K562 (cell line): ENCODE measurements at regions not wholly inside any gene's neighbourhood (a gene's known extent, or its start where the extent isn't known, plus 50 kb on each side); places are given as distances from the start of the nearest gene placed in this dataset.
A peak's percentile ranks its signal among the peaks of the same experiment; 100 is the strongest.

Experiments
- CBFA2T2 ChIP-seq: fragments of 450-650 bp; conservative IDR thresholded peaks from 2 replicates; pipeline ENCODE4 v1.6.1; 2017; ENCODE audit warnings: mild to moderate bottlenecking
- CTBP1 ChIP-seq: fragments of 450-650 bp; IDR thresholded peaks from 2 replicates; pipeline ENCODE4 v1.6.1; 2016; ENCODE audit warnings: borderline replicate concordance
- ETV5 ChIP-seq: sonication (generic); formaldehyde crosslinking; IDR thresholded peaks from 2 replicates; pipeline ENCODE4 v1.4.0; 2020; ENCODE audit warnings: low read depth, mild to moderate bottlenecking, missing genetic modification reagents
- FOXA3 ChIP-seq, 2 experiments: fragments of 450-650 bp in 1 of 2; sonication (generic) in 1 of 2; formaldehyde crosslinking; IDR thresholded peaks in 1 of 2; conservative IDR thresholded peaks in 1 of 2; 2 replicates each; pipeline versions ENCODE4 v1.4.0 to v1.8.0; 2020 to 2022; ENCODE audit warnings: mild to moderate bottlenecking in 2 of 2, missing genetic modification reagents in 1 of 2
- GATAD2B ChIP-seq: fragments of 450-650 bp; IDR thresholded peaks from 2 replicates; pipeline ENCODE4 v1.6.1; 2017; ENCODE audit warnings: mild to moderate bottlenecking, borderline replicate concordance
- HDAC1 ChIP-seq, 2 experiments: fragments of 450-650 bp; IDR thresholded peaks; 2 replicates each; pipeline ENCODE4 v1.6.1; 2016 to 2017; ENCODE audit warnings: inconsistent platforms in 1 of 2, mild to moderate bottlenecking in 1 of 2, moderate library complexity in 1 of 2
- HEY1 ChIP-seq: fragments of 250-450 bp; sonication (Bioruptor Pico); IDR thresholded peaks from 2 replicates; pipeline ENCODE4 v1.5.0; 2020; ENCODE audit warnings: mild to moderate bottlenecking, moderate library complexity, borderline replicate concordance
- MAZ ChIP-seq, 2 experiments: fragments of 450-650 bp in 1 of 2; sonication (generic) in 1 of 2; formaldehyde crosslinking; IDR thresholded peaks in 1 of 2; conservative IDR thresholded peaks in 1 of 2; 2 replicates each; pipeline versions ENCODE4 v1.4.0 to v1.5.0; 2020; ENCODE audit warnings: mild to moderate bottlenecking in 1 of 2, missing genetic modification reagents in 1 of 2
- MEF2A ChIP-seq: IDR thresholded peaks from 2 replicates; pipeline ENCODE4 v1.6.1; 2011; ENCODE audit warnings: low read depth, mild to moderate bottlenecking, low read length, moderate library complexity; ENCODE audit not compliant: control insufficient read depth
- NFYB ChIP-seq: IDR thresholded peaks from 2 replicates; pipeline ENCODE4 v1.6.1; 2011; ENCODE audit warnings: mild to moderate bottlenecking, moderate library complexity; ENCODE audit not compliant: insufficient read length; ENCODE audit errors: extremely low read depth
- POLR2AphosphoS2 ChIP-seq: IDR thresholded peaks from 2 replicates; pipeline ENCODE4 v1.6.1; 2012; ENCODE audit warnings: low read length, improper control_type of control experiment
- RBM14 ChIP-seq: fragments of 200-400 bp; formaldehyde crosslinking; IDR thresholded peaks from 2 replicates; pipeline ENCODE4 v1.6.1; 2018; ENCODE audit warnings: low read depth, mild to moderate bottlenecking, low read length, moderate library complexity, borderline replicate concordance; ENCODE audit not compliant: insufficient read depth
- SMAD4 ChIP-seq: fragments of 250-450 bp; sonication (Bioruptor Pico); conservative IDR thresholded peaks from 2 replicates; pipeline ENCODE4 v1.8.0; 2021; ENCODE audit warnings: inconsistent platforms, mild to moderate bottlenecking, moderate library complexity
- TCF7 ChIP-seq: sonication (generic); IDR thresholded peaks from 2 replicates; pipeline ENCODE4 v1.6.1; 2016; ENCODE audit warnings: antibody characterized with exemption, borderline replicate concordance
- TEAD4 ChIP-seq, 2 experiments: sonication (generic) in 1 of 2; formaldehyde crosslinking in 1 of 2; IDR thresholded peaks; 2 replicates each; pipeline versions ENCODE4 v1.6.1 to v1.8.0; 2012 to 2022; ENCODE audit warnings: borderline replicate concordance in 1 of 2, inconsistent platforms in 1 of 2, low read length in 1 of 2, mild to moderate bottlenecking in 1 of 2, missing genetic modification reagents in 1 of 2
- THRAP3 ChIP-seq: fragments of 450-650 bp; IDR thresholded peaks from 2 replicates; pipeline ENCODE4 v1.6.1; 2016; ENCODE audit warnings: mild to moderate bottlenecking, inconsistent platforms, borderline replicate concordance
- ZNF143 ChIP-seq: sonication (generic); formaldehyde crosslinking; IDR thresholded peaks from 2 replicates; pipeline ENCODE4 v1.9.0; 2022; ENCODE audit warnings: mild to moderate bottlenecking, missing genetic modification reagents
- ZNF395 ChIP-seq: fragments of 200-800 bp; sonication (Bioruptor generic); IDR thresholded peaks from 2 replicates; pipeline ENCODE4 v1.6.1; 2017; ENCODE audit warnings: missing genetic modification characterization, missing compliant biosample characterization
- TF ChIP-seq, protein P1 (sequence below): fragments of 250-450 bp; sonication (Bioruptor Pico); IDR thresholded peaks from 2 replicates; pipeline ENCODE4 v1.8.0; 2021; ENCODE audit warnings: moderate library complexity, mild to moderate bottlenecking, inconsistent platforms
- TF ChIP-seq, protein P2 (sequence below): fragments of 250-450 bp; sonication (Bioruptor Pico); IDR thresholded peaks from 2 replicates; pipeline ENCODE4 v1.5.1; 2021; ENCODE audit warnings: mild to moderate bottlenecking
- TF ChIP-seq, protein P3 (sequence below): fragments of 450-650 bp; conservative IDR thresholded peaks from 2 replicates; pipeline ENCODE4 v1.6.1; 2016; ENCODE audit warnings: missing genetic modification characterization, low read depth, mild to moderate bottlenecking, control low read depth, missing compliant biosample characterization

DNA sequence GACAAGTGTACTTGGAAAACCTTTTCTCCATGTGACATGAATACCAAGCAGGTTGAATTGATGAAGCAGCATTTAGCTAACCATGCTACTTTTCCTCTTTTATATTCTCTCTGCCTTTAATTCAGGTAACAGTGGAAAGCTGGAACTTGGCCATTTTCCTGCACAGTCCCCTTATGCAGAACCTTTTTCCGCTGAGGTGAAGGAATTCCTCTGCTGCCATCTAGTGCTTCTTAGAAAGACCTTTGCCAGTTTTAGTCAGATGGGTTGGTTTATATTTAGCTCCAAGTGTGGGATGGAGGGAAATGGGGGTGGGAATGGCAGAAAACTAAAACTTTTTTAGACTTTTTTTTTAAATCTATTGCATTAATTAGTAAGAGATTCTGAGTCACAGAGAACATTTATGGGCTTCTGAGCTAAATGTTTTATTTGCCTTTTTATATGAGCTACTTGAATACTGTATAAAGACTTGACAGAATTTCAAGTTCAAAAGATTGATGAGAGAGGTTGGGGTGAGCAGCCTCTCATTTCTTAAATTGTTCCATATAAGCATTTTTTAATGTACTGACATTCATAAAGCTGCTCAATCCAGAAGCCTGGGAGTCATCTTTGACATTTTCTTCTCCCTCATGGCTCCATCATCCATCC, 153.9 kb upstream of the ZC3H12C start (continued):
- TF ChIP-seq ZNF143 (CRISPR knock-in tag) (no peak), ETV5 (no peak), THRAP3 (no peak), GATAD2B (peak; percentile 72; the same call in 1 of the 2 replicates), RBM14 (no peak), NFYB (no peak), ZNF395 (no peak), SMAD4 (CRISPR knock-in tag) (no peak), POLR2AphosphoS2 (no peak), TEAD4 (IDR thresholded peaks at IDR 0.05; ENCODE audit: low read length) (no peak), TEAD4 (CRISPR knock-in tag; IDR thresholded peaks at IDR 0.05; ENCODE audit: borderline replicate concordance) (no peak), FOXA3 (CRISPR knock-in tag; conservative IDR thresholded peaks at IDR 0.05 in 1 of 2, IDR thresholded peaks at IDR 0.05 in 1 of 2) (no peak), CBFA2T2 (no peak), HEY1 (no peak), CTBP1 (no peak), HDAC1 (IDR thresholded peaks at IDR 0.05) (no peak), MEF2A (peak; percentile 87), TCF7 (no peak), MAZ (CRISPR knock-in tag; conservative IDR thresholded peaks at IDR 0.05 in 1 of 2, IDR thresholded peaks at IDR 0.05 in 1 of 2) (peak in 1 of 2 experiments; percentile 40; a peak in 2 of 4 replicates)
- TF ChIP-seq, protein P1, sequence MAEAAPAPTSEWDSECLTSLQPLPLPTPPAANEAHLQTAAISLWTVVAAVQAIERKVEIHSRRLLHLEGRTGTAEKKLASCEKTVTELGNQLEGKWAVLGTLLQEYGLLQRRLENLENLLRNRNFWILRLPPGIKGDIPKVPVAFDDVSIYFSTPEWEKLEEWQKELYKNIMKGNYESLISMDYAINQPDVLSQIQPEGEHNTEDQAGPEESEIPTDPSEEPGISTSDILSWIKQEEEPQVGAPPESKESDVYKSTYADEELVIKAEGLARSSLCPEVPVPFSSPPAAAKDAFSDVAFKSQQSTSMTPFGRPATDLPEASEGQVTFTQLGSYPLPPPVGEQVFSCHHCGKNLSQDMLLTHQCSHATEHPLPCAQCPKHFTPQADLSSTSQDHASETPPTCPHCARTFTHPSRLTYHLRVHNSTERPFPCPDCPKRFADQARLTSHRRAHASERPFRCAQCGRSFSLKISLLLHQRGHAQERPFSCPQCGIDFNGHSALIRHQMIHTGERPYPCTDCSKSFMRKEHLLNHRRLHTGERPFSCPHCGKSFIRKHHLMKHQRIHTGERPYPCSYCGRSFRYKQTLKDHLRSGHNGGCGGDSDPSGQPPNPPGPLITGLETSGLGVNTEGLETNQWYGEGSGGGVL (CRISPR knock-in tag): no peak
- TF ChIP-seq, protein P2, sequence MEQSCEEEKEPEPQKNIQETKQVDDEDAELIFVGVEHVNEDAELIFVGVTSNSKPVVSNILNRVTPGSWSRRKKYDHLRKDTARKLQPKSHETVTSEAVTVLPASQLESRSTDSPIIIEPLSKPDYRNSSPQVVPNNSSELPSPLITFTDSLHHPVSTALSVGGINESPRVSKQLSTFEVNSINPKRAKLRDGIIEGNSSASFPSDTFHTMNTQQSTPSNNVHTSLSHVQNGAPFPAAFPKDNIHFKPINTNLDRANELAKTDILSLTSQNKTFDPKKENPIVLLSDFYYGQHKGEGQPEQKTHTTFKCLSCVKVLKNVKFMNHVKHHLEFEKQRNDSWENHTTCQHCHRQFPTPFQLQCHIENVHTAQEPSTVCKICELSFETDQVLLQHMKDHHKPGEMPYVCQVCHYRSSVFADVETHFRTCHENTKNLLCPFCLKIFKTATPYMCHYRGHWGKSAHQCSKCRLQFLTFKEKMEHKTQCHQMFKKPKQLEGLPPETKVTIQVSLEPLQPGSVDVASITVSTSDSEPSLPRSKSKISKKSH: no peak
- TF ChIP-seq, protein P3, sequence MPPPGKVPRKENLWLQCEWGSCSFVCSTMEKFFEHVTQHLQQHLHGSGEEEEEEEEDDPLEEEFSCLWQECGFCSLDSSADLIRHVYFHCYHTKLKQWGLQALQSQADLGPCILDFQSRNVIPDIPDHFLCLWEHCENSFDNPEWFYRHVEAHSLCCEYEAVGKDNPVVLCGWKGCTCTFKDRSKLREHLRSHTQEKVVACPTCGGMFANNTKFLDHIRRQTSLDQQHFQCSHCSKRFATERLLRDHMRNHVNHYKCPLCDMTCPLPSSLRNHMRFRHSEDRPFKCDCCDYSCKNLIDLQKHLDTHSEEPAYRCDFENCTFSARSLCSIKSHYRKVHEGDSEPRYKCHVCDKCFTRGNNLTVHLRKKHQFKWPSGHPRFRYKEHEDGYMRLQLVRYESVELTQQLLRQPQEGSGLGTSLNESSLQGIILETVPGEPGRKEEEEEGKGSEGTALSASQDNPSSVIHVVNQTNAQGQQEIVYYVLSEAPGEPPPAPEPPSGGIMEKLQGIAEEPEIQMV (tag): no peak
